ENCODE measurements at regions not wholly inside any gene's neighbourhood (a gene's known extent, or its start where the extent isn't known, plus 50 kb on each side); places are given as distances from the start of the nearest gene placed in this dataset.
"Not testable (repeated sequence)": the region's sequence is repeated elsewhere in the genome, so short reads cannot be mapped to it uniquely, and the experiment has no call there.

DNA sequence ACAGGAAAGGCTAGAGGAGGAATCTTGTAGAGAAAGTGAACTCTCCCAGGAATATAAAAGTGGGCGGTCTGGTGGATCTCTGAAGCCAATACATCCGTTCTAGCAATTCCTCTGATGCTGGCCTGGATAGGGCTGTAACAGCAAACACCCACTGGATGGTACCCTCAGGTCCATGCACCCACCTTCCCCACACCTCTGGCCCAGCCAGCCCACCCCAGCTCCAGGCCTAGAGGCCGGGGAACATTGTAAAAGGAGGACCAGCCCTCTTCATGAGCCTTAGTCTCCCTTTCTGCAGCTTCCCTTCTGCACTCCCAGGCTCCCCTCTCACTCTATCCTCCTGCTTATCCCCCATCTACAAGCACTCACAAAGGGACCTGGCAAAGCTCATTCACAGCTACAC lies 443.9 kb downstream of the BUD13 start:
- DNase-seq = no peak

DNA sequence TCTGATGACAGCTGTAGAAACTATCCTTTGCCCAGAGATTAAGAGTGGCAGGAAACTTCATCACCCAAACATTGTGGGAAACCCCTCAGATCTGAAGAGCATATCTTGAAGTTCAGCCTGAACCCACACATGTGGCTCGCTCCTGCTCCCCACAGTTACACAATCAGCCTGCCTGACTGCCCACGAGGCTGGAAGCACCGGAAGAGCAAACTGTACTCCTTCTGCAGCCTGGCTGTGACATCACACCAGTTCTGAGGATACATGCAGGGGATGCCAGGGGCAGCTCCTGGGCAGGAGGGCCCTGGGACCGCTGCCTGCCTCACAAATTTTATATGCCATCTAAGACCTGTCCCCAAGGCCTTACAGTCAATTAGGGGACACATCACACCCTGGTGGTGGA lies 444.4 kb downstream of the BUD13 start:
- no peak for DNase-seq

GRCh38 chr11:116326146-116326545 lies 446.6 kb downstream of the BUD13 start:
- no peak for DNase-seq

GRCh38 chr11:116325247-116325646 lies 447.5 kb downstream of the BUD13 start:
- DNase-seq = no peak

GRCh38 chr11:116324077-116324476 lies 448.7 kb downstream of the BUD13 start:
- DNase-seq = not testable (repeated sequence)

GRCh38 chr11:116317212-116317611 lies 455.6 kb downstream of the BUD13 start:
- DNase-seq = no peak

DNA sequence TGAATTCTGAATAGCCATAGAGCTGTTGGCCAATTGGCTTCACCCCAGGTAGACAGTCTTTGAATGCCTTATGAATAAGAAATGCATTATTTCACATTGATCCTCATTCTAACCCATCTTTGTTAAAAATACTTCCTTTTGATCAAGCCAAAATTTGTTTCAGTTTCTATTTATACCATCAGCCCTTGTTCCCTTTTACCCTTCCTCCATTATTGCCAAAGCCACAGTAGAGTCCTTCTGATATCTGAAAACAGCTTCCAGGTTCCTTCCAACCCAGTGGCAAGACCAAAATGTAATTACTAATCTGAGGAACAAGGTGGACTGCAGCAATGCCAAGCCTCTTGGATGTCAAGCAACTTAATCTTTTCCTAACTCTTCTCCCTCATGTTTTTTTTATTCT lies 458.8 kb downstream of the BUD13 start:
- DNase-seq = no peak

DNA sequence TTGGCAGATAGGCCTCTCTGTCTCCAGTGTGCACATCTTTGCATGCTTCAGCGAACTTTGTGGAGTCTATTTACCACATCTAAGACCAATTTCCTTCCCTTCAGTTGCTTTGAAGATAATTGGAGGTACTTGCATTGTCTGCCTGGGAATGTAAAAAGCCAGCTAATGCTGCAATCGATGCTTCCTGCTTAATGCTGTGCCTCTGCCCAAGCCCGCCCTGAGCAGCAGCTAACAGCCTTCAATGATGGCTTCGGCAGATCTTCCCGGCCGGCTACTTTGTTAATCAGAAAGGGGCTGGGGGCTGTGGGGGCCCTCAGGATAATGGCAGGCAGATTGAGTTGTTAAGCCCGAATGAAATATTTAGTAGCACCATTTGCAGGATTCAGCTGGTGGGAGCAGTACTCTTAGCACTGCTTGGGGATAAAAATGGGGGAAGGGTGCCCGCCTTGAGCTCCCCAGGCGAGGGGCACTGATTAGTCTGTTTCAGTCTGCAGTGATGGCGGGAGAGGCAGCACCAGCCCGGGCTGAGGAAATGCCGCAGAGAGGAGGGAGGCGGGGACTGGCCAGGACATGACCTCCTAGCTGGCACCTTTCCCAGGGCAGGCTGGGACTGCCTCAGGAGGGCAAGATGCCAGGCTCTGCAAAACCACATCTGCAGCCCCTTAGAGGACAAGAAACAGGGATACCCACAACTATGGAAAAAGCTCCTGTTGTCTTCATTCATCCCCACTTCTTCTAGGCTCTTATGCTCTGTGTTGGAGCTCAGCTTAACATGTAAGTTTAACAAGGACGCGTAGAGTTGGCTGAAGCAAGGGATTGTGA lies 460.0 kb downstream of the BUD13 start:
- no peak for DNase-seq

DNA sequence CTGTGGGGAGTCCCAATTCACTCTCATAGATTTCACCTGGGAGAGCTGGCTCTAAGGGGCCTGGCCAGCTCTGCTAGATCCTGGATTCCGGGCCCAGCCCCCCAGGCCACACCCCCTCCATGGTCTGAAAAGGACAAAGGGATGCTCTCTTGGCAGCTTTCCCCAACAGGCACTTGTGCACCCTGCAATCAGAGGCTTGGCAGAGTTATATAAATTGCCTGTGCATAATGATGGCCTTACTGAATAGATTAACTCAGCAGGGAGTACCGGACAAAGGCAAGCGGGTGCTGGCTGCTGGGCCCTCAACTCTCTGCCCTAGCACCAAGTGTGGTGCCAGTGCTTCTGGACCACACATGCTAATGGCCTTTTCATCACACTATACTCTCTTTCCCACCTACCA lies 461.6 kb downstream of the BUD13 start:
- DNase-seq = no peak

DNA sequence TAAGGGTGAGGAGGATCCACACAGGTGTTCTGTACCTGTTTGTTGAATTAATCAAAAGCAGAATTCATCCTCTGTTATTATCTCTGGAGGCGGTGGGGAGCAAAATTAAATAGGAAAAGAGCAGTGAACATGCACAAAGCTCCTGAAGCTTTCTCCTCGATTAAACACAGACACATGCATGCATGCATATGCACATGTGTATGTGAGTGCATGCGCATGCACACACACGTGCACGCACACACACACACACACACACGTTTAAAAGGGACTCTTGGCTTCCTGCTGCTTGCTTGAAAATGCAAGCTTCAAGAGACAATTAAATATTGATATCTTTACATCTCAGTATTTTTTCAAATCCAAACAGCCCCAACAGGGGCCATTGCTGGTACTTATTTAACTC lies 462.1 kb downstream of the BUD13 start:
- no peak for DNase-seq

DNA sequence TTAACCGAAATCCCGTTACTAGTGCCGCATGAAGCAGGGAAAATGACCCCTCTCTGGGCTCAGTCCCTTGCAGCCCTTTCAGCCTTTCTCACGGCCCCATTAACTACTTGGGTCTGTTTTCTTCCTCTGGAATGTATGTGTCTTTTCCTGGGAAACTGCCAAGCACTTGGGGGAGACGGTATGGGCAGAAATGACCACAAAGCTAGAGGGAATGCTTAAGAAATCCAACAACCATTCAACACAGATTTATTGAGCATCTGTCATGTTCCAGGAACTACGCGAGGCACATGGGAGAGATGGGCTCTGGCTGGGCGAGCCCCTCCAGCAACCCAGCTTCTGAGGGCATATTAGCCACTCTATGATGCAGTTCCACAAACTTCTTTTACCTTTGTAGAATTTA lies 462.6 kb downstream of the BUD13 start:
- no peak for DNase-seq

GRCh38 chr11:116309446-116309845 lies 463.3 kb downstream of the BUD13 start:
- DNase-seq = no peak

GRCh38 chr11:116302756-116303155 lies 470.0 kb downstream of the BUD13 start:
- DNase-seq = no peak

DNA sequence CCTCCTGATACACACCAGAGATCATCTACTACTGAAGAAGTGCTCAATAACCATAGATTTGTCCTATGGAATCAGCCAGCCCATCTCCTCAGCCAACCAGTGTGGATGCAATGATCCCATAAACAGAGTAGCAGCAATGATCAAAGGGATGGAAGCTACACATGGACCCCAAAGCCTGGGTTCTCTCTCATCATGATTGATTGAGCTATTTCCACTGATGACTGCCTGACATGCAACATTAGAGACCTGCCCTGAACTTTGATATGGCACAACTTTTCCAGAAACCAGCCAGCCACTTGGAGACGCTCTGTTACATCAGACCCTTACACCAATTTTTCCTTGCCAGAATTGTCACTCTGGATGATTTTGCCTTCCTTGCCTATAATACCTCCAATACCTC lies 471.6 kb downstream of the BUD13 start:
- no peak for DNase-seq

GRCh38 chr11:116300232-116300631 lies 472.6 kb downstream of the BUD13 start:
- no peak for DNase-seq

GRCh38 chr11:116294630-116295029 lies 478.2 kb downstream of the BUD13 start:
- no peak for DNase-seq

GRCh38 chr11:116287866-116288265 lies 484.9 kb downstream of the BUD13 start:
- DNase-seq = no peak

DNA sequence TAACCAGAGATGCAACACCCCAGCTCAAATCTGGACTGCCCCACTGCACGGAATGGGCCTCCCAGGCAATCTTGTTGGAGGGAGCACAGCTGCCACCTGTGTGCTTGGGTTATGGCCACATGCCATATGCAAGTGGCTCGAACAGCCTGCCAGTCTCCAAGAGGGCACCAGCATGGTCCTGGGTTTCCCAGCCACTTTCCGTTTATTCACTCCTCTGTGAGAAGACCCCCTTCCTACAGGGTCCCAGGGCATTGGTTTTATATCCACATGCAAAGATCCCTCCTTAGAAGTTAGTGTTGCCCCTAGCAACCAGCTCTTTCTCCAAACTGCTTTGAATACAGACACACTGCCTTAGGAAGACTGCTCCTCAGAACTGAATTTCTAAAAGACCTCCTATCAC lies 487.8 kb downstream of the BUD13 start:
- DNase-seq = no peak

DNA sequence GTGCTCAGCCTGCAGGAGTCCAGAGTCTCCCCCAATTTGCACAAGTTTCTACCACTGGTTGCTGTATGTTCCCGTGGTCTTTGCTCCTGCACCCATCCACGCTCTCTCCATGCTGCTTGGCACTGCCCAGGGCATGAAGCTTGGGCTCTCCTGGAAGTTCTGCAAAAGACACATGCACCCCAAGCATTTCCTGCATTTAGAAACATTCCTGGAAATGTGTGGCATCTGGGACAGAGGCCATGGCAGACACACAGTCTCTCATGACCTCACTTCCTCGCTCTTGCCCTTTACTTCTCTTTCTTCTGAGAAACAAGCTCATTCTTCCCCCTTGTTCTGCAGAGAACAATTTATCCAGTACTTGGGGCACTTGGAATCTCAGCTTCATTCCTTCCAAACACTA lies 489.5 kb downstream of the BUD13 start:
- no peak for DNase-seq

GRCh38 chr11:116282481-116282880 lies 490.3 kb downstream of the BUD13 start:
- no peak for DNase-seq

GRCh38 chr11:116281173-116282160 lies 491.3 kb downstream of the BUD13 start:
- DNase-seq = no peak

- DNase-seq = no peak
These were observed 493.3 kb downstream of the BUD13 start for GRCh38 chr11:116279511-116279910.

- no peak for DNase-seq
These were observed 494.7 kb downstream of the BUD13 start for GRCh38 chr11:116278076-116278475.

All from stimulated activated CD4-positive, alpha-beta T cell treated with anti-CD3 and anti-CD28 coated beads, Interleukin-1b, Interleukin-23, amount 100 ng/mL, for 48 hours (primary cell).